ENCODE measurements at regions not wholly inside any gene's neighbourhood (a gene's known extent, or its start where the extent isn't known, plus 50 kb on each side); places are given as distances from the start of the nearest gene placed in this dataset.

GRCh38 chr14:26933431-26933830, 335.6 kb upstream of the NOVA1 start:
- TF ChIP-seq POLR2AphosphoS5 (IDR thresholded peaks at IDR 0.05) (no peak), CTCF (IDR thresholded peaks at IDR 0.05) (no peak), POLR2A (IDR thresholded peaks at IDR 0.05) (no peak)

Data from gastroesophageal sphincter (tissue), 3 donors.